ENCODE measurements at regions not wholly inside any gene's neighbourhood (a gene's known extent, or its start where the extent isn't known, plus 50 kb on each side); places are given as distances from the start of the nearest gene placed in this dataset.

GRCh38 chr15:26358708-26359107 lies 414.2 kb downstream of the GABRB3 start:
- H3K27ac ChIP-seq = no peak overlapping the region
- ATAC-seq (no peak), DNase-seq (no peak)
- WGBS, 2 donors = 47 to 60% methylated on average over 3 of the region's 3 CpGs
- no peak for TF ChIP-seq CTCF (IDR thresholded peaks at IDR 0.05)
- H3K27me3 ChIP-seq = peaks cover 0 to 4% (median 0%) of the 10 kb centered on the region in 7 donors
- H3K9me3 ChIP-seq = peaks cover 0 to 5% (median 0%) of the 10 kb centered on the region in 11 donors
- intact Hi-C loops (cut with DNase I) = no loop called here
- H3K36me3 ChIP-seq = no peaks in the 10 kb centered on the region
- no peak overlapping the region for H3K4me3 ChIP-seq
- H3K4me1 ChIP-seq = peaks cover 0 to 8% (median 0%) of the 10 kb centered on the region in 9 donors

GRCh38 chr15:26357653-26358052 lies 415.2 kb downstream of the GABRB3 start:
- Histone ChIP-seq H3K9me3 (peaks cover 0 to 5% (median 0%) of the 10 kb centered on the region in 11 donors), H3K27ac (no peak overlapping the region), H3K36me3 (no peaks in the 10 kb centered on the region), H3K27me3 (peaks cover 0 to 4% (median 0%) of the 10 kb centered on the region in 7 donors), H3K4me3 (no peak overlapping the region), H3K4me1 (peaks cover 0 to 8% (median 0%) of the 10 kb centered on the region in 9 donors)
- intact Hi-C loops (cut with DNase I) = no loop called here
- ATAC-seq = no peak
- WGBS, 2 donors = 67 to 71% methylated on average over 3 of the region's 3 CpGs
- TF ChIP-seq CTCF (IDR thresholded peaks at IDR 0.05) = no peak
- DNase-seq = no peak

GRCh38 chr15:26355472-26356074 lies 417.3 kb downstream of the GABRB3 start:
- no peak overlapping the region for H3K27ac ChIP-seq
- H3K9me3 ChIP-seq = no peaks in the 10 kb centered on the region
- TF ChIP-seq CTCF (IDR thresholded peaks at IDR 0.05) = no peak
- DNase-seq = no peak
- H3K27me3 ChIP-seq = peaks cover 0 to 4% (median 0%) of the 10 kb centered on the region in 7 donors
- H3K4me3 ChIP-seq = no peak overlapping the region
- intact Hi-C loops (cut with DNase I) = no loop called here
- peaks cover 0 to 8% (median 0%) of the 10 kb centered on the region in 9 donors for H3K4me1 ChIP-seq
- 15 to 16% methylated on average over 8 of the region's 8 CpGs for WGBS, 2 donors
- ATAC-seq = peak in 4 of 8 donors; percentile 33 to 84 (median 70)
- H3K36me3 ChIP-seq = no peaks in the 10 kb centered on the region

- no peak for TF ChIP-seq CTCF (IDR thresholded peaks at IDR 0.05)
- no peaks in the 10 kb centered on the region for H3K36me3 ChIP-seq
- no peak overlapping the region for H3K4me3 ChIP-seq
- no peak overlapping the region for H3K27ac ChIP-seq
- peaks cover 0 to 23% (median 0%) of the 10 kb centered on the region in 11 donors for H3K9me3 ChIP-seq
- H3K4me1 ChIP-seq = no peaks in the 10 kb centered on the region
- intact Hi-C loops (cut with DNase I) = no loop called here
- no peak for DNase-seq
- ATAC-seq = no peak
- H3K27me3 ChIP-seq = peaks cover 0 to 4% (median 0%) of the 10 kb centered on the region in 7 donors
- 72 to 81% methylated on average over 4 of the region's 4 CpGs for WGBS, 2 donors
These were observed 420.0 kb downstream of the GABRB3 start for GRCh38 chr15:26352909-26353308.
